Vagina (tissue), 2 donors: ENCODE measurements at regions not wholly inside any gene's neighbourhood (a gene's known extent, or its start where the extent isn't known, plus 50 kb on each side); places are given as distances from the start of the nearest gene placed in this dataset.
"Not testable (repeated sequence)": the region's sequence is repeated elsewhere in the genome, so short reads cannot be mapped to it uniquely, and the experiment has no call there.

ENCODE experiments used
- DNase-seq, 2 donors: peaks; one replicate each; pipeline ENCODE4 v3.0.0-alpha.2; 2017; ENCODE audit errors: extremely low spot score in 2 of 2
- H3K27ac ChIP-seq: fragments of 200-600 bp; sonication (generic); one replicate; pipeline ENCODE4 v1.5.1; 2019
- H3K27me3 ChIP-seq: fragments of 200-600 bp; sonication (generic); one replicate; pipeline ENCODE4 v1.5.1; 2019
- H3K36me3 ChIP-seq, 2 donors: fragments of 200-600 bp; sonication (generic); one replicate each; pipeline ENCODE4 v1.5.1; 2017 to 2019
- H3K4me1 ChIP-seq: fragments of 200-600 bp; sonication (generic); one replicate; pipeline ENCODE4 v1.5.1; 2019
- H3K4me3 ChIP-seq, 2 donors: fragments of 200-600 bp; sonication (generic); 1 replicate in 1 of 2; 2 replicates in 1 of 2; pipeline ENCODE4 v1.5.1; 2016 to 2019
- H3K9me3 ChIP-seq: fragments of 200-600 bp; sonication (generic); one replicate; pipeline ENCODE4 v1.5.1; 2019
- CTCF ChIP-seq, 3 experiments: fragments of 450-650 bp in 2 of 3; fragments of 200-600 bp in 1 of 3; sonication (generic) in 1 of 3; IDR thresholded peaks; one replicate each; pipeline ENCODE4 v1.5.1; 2017 to 2019; ENCODE audit warnings: antibody characterized with exemption in 3 of 3, mild to moderate bottlenecking in 2 of 3, moderate library complexity in 2 of 3
- POLR2A ChIP-seq, 2 donors: fragments of 450-650 bp; IDR thresholded peaks; one replicate each; pipeline ENCODE4 v1.6.1; 2017; ENCODE audit warnings: antibody characterized with exemption in 2 of 2, mild to moderate bottlenecking in 2 of 2, moderate library complexity in 2 of 2
- POLR2AphosphoS5 ChIP-seq, 2 donors: sonication (generic); formaldehyde crosslinking; IDR thresholded peaks; one replicate each; pipeline ENCODE4 v1.9.0; 2017; ENCODE audit warnings: antibody characterized with exemption in 2 of 2, mild to moderate bottlenecking in 2 of 2, low read depth in 1 of 2; ENCODE audit not compliant: insufficient read depth in 1 of 2
- intact Hi-C: fragments of 100-400 bp; cut with DNase I; formaldehyde crosslinking; loops from one replicate; pipeline ENCODE4 v1.15.1; 2023

GRCh38 chr10:4226941-4227540 is 442.0 kb upstream of the KLF6 start:
- intact Hi-C loops, result no loop called here
- TF ChIP-seq POLR2A (IDR thresholded peaks at IDR 0.05) (no peak), POLR2AphosphoS5 (IDR thresholded peaks at IDR 0.05; ENCODE audit: insufficient read depth in 1 of 2, low read depth in 1 of 2) (no peak), CTCF (IDR thresholded peaks at IDR 0.05) (no peak)
- Histone ChIP-seq H3K27me3 (no peaks in the 10 kb centered on the region), H3K9me3 (no peaks in the 10 kb centered on the region), H3K36me3 (no peaks in the 10 kb centered on the region), H3K4me3 (no peak overlapping the region), H3K4me1 (no peaks in the 10 kb centered on the region), H3K27ac (no peak overlapping the region)
- DNase-seq, result no peak

DNA sequence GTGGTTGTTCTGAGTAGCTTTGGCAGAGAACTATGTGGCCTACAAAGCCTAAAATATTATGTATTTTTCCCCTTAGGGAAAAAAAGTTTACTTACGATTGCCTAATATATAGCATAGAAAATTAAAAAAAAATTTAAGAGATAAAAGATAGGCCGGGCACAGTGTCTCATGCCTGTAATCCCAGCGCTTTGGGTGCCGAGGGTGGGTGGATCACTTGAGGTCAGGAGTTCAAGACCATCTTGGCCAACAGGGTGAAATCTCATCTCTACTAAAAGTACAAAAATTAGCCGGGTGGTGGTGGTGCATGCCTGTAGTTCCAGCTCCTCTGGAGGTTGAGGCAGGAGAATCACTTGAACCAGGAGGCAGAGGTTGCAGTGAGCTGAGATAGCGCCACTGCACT is 439.2 kb upstream of the KLF6 start:
- no peaks in the 10 kb centered on the region for H3K9me3 ChIP-seq
- no peak for TF ChIP-seq POLR2AphosphoS5 (IDR thresholded peaks at IDR 0.05; ENCODE audit: insufficient read depth in 1 of 2, low read depth in 1 of 2)
- no peak for TF ChIP-seq POLR2A (IDR thresholded peaks at IDR 0.05)
- TF ChIP-seq CTCF (IDR thresholded peaks at IDR 0.05), result no peak
- no peaks in the 10 kb centered on the region for H3K4me1 ChIP-seq
- intact Hi-C loops, result no loop called here
- no peak overlapping the region for H3K4me3 ChIP-seq
- no peaks in the 10 kb centered on the region for H3K36me3 ChIP-seq
- no peaks in the 10 kb centered on the region for H3K27me3 ChIP-seq
- H3K27ac ChIP-seq, result no peak overlapping the region
- DNase-seq, result no peak

GRCh38 chr10:4221310-4221709 is 436.3 kb upstream of the KLF6 start:
- H3K27ac ChIP-seq, H3K4me3 ChIP-seq, intact Hi-C loops, H3K27me3 ChIP-seq, H3K4me1 ChIP-seq, DNase-seq, H3K9me3 ChIP-seq, H3K36me3 ChIP-seq: not testable (repeated sequence)

DNA sequence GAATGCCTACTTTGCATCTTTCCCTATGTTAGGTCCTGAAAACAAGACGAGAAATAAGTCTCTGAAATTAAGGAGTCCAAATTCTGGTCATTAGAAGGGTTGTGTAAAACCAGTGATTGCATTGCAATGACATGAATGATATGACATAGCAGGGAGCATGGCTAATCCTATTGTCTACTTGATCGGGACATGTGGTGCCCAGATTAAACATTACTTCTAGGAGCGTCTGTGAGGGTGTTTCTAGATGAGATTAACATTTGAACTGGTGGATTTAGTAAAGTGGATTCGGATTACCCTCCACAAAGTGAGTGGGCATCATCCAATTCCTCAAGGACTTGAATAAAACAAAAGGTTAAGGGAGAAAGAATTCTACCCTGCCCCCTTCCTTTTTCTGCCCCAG is 434.9 kb upstream of the KLF6 start:
- no peaks in the 10 kb centered on the region for H3K36me3 ChIP-seq
- no peak for DNase-seq
- H3K4me1 ChIP-seq, result no peaks in the 10 kb centered on the region
- H3K27me3 ChIP-seq, result no peaks in the 10 kb centered on the region
- intact Hi-C loops, result no loop called here
- H3K9me3 ChIP-seq, result no peaks in the 10 kb centered on the region
- no peak overlapping the region for H3K27ac ChIP-seq
- no peak overlapping the region for H3K4me3 ChIP-seq
- no peak for TF ChIP-seq CTCF (IDR thresholded peaks at IDR 0.05)
- no peak for TF ChIP-seq POLR2AphosphoS5 (IDR thresholded peaks at IDR 0.05; ENCODE audit: insufficient read depth in 1 of 2, low read depth in 1 of 2)
- TF ChIP-seq POLR2A (IDR thresholded peaks at IDR 0.05), result no peak

DNA sequence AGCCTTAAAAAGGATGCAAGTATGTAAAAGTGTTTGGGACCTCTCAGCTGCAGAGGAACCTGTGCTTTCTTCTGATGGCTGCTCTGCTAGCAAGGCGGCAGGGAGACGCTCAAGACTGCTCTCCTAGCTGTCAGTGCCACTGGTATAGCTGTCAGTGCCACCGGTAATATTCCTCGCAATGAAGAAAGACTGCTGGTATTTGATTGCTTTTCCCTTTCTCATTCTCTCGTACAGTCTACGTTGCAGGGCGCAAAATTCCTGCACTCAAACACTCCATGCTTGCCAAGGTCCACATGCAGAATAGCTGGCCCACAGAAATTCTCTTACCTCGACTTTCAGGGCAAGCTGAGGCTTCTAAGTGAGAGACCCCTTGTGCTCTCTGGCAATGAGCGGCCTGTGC is 432.6 kb upstream of the KLF6 start:
- intact Hi-C loops, result no loop called here
- no peak overlapping the region for H3K4me3 ChIP-seq
- H3K4me1 ChIP-seq, result no peaks in the 10 kb centered on the region
- no peak for TF ChIP-seq POLR2AphosphoS5 (IDR thresholded peaks at IDR 0.05; ENCODE audit: insufficient read depth in 1 of 2, low read depth in 1 of 2)
- no peaks in the 10 kb centered on the region for H3K9me3 ChIP-seq
- H3K27me3 ChIP-seq, result no peaks in the 10 kb centered on the region
- H3K27ac ChIP-seq, result no peak overlapping the region
- DNase-seq, result no peak
- no peaks in the 10 kb centered on the region for H3K36me3 ChIP-seq

DNA sequence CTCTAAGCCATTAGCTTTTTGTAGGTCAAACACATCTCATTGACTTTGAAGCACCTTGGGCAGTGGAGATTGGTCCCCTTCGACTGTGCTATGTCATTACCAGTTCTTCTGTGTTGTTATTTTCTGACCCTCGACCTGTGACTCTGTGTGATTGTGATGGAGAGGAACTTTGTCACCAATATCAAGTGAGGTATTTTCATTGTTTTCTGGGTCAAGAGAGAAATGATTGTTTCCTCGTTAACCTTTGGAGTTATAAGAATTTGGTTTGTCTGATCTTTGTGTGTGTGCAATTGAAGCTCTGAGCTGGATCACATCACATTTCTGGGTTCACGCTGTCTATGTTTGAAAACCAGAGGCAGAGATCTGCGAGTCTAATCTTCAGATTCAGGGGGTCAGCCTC is 432.2 kb upstream of the KLF6 start:
- DNase-seq, result no peak
- H3K9me3 ChIP-seq, result no peaks in the 10 kb centered on the region
- no peak overlapping the region for H3K4me3 ChIP-seq
- TF ChIP-seq POLR2AphosphoS5 (IDR thresholded peaks at IDR 0.05; ENCODE audit: insufficient read depth in 1 of 2, low read depth in 1 of 2) (no peak), POLR2A (IDR thresholded peaks at IDR 0.05) (no peak), CTCF (IDR thresholded peaks at IDR 0.05) (no peak)
- H3K4me1 ChIP-seq, result no peaks in the 10 kb centered on the region
- no peaks in the 10 kb centered on the region for H3K36me3 ChIP-seq
- intact Hi-C loops, result no loop called here
- no peak overlapping the region for H3K27ac ChIP-seq
- H3K27me3 ChIP-seq, result no peaks in the 10 kb centered on the region
